GM19397 (cell line): ENCODE measurements at regions not wholly inside any gene's neighbourhood (a gene's known extent, or its start where the extent isn't known, plus 50 kb on each side); places are given as distances from the start of the nearest gene placed in this dataset.
"Not testable (repeated sequence)": the region's sequence is repeated elsewhere in the genome, so short reads cannot be mapped to it uniquely, and the experiment has no call there.

Source experiments
- ATAC-seq: cut with Tn5 transposase; IDR thresholded peaks from one replicate; pipeline ENCODE4 v1.9.1; 2021; ENCODE audit warnings: mild to moderate bottlenecking, moderate library complexity; ENCODE audit not compliant: unreplicated experiment

- ATAC-seq, result no peak
Measured at GRCh38 chr1:230591678-230592077, 50.6 kb upstream of the COG2 start.

GRCh38 chr1:230589951-230590350, 52.3 kb upstream of the COG2 start:
- ATAC-seq, result no peak

- ATAC-seq, result no peak
Measured at GRCh38 chr1:230588323-230588746, 53.9 kb upstream of the COG2 start.

GRCh38 chr1:230587061-230587460, 55.2 kb upstream of the COG2 start:
- ATAC-seq, result no peak

- ATAC-seq, result no peak
Measured at GRCh38 chr1:230584660-230585059, 57.6 kb upstream of the COG2 start.

- ATAC-seq, result no peak
Measured at GRCh38 chr1:230581446-230582079, 60.7 kb upstream of the COG2 start.

- ATAC-seq, result no peak
Measured at GRCh38 chr1:230578616-230579015, 63.7 kb upstream of the COG2 start.

GRCh38 chr1:230577537-230577936, 64.7 kb upstream of the COG2 start:
- no peak for ATAC-seq

- ATAC-seq, result no peak
Measured at GRCh38 chr1:230575886-230576500, 66.3 kb upstream of the COG2 start.

- ATAC-seq, result no peak
Measured at GRCh38 chr1:230574502-230574901, 67.8 kb upstream of the COG2 start.

GRCh38 chr1:230573658-230574057, 68.6 kb upstream of the COG2 start:
- no peak for ATAC-seq

- no peak for ATAC-seq
Measured at GRCh38 chr1:230572121-230573105, 69.9 kb upstream of the COG2 start.

GRCh38 chr1:230570724-230571360, 71.4 kb upstream of the COG2 start:
- no peak for ATAC-seq

- ATAC-seq, result no peak
Measured at GRCh38 chr1:230569201-230569600, 73.1 kb upstream of the COG2 start.

GRCh38 chr1:230568676-230569075, 73.6 kb upstream of the COG2 start:
- ATAC-seq, result no peak

GRCh38 chr1:230568008-230568407, 74.3 kb upstream of the COG2 start:
- no peak for ATAC-seq

- no peak for ATAC-seq
Measured at GRCh38 chr1:230567221-230567575, 75.1 kb upstream of the COG2 start.

- ATAC-seq, result not testable (repeated sequence)
Measured at GRCh38 chr1:230566532-230567220, 75.6 kb upstream of the COG2 start.

- no peak for ATAC-seq
Measured at GRCh38 chr1:230565141-230565540, 77.1 kb upstream of the COG2 start.

GRCh38 chr1:230563591-230563990, 78.7 kb upstream of the COG2 start:
- ATAC-seq, result no peak

- ATAC-seq, result no peak
Measured at GRCh38 chr1:230561570-230561969, 80.7 kb upstream of the COG2 start.
